LNCaP clone FGC (cell line): ENCODE measurements at regions not wholly inside any gene's neighbourhood (a gene's known extent, or its start where the extent isn't known, plus 50 kb on each side); places are given as distances from the start of the nearest gene placed in this dataset.

ENCODE experiments used
- DNase-seq: peaks from one replicate; pipeline ENCODE4 v3.0.0-alpha.2; 2011; ENCODE audit warnings: low read depth
- H3K4me3 ChIP-seq: 2 replicates; pipeline ENCODE4 v1.5.1; 2011; ENCODE audit warnings: mild to moderate bottlenecking, low read depth, low read length, control low read depth
- CTCF ChIP-seq: IDR thresholded peaks from 2 replicates; pipeline ENCODE4 v1.5.1; 2012; ENCODE audit warnings: mild to moderate bottlenecking; ENCODE audit not compliant: control insufficient read depth, insufficient read depth; ENCODE audit errors: extremely low read depth

- TF ChIP-seq CTCF = no peak
- no peak overlapping the region for H3K4me3 ChIP-seq
- DNase-seq = no peak
These were observed 379.2 kb downstream of the CDH11 start for GRCh38 chr16:64742455-64743223.

GRCh38 chr16:64740261-64740660 lies 381.6 kb downstream of the CDH11 start:
- no peak overlapping the region for H3K4me3 ChIP-seq
- no peak for DNase-seq
- TF ChIP-seq CTCF = no peak

- no peak for TF ChIP-seq CTCF
- no peak overlapping the region for H3K4me3 ChIP-seq
- DNase-seq = no peak
These were observed 383.4 kb downstream of the CDH11 start for GRCh38 chr16:64738321-64738960.

- H3K4me3 ChIP-seq = no peak overlapping the region
- TF ChIP-seq CTCF = no peak
- DNase-seq = no peak
These were observed 385.0 kb downstream of the CDH11 start for GRCh38 chr16:64736857-64737256.

GRCh38 chr16:64731891-64732290 lies 390.0 kb downstream of the CDH11 start:
- DNase-seq = no peak
- no peak for TF ChIP-seq CTCF
- H3K4me3 ChIP-seq = no peak overlapping the region

- DNase-seq = no peak
- no peak overlapping the region for H3K4me3 ChIP-seq
- no peak for TF ChIP-seq CTCF
These were observed 391.6 kb downstream of the CDH11 start for GRCh38 chr16:64730261-64730660.

- no peak for DNase-seq
- TF ChIP-seq CTCF = no peak
- H3K4me3 ChIP-seq = no peak overlapping the region
These were observed 397.5 kb downstream of the CDH11 start for GRCh38 chr16:64724339-64724738.
